HEK293 (cell line): ENCODE measurements at regions not wholly inside any gene's neighbourhood (a gene's known extent, or its start where the extent isn't known, plus 50 kb on each side); places are given as distances from the start of the nearest gene placed in this dataset.

Source experiments
- CTCF ChIA-PET: fragments of 350-600 bp; formaldehyde crosslinking; extraction: SDS; loops from one replicate; lab custom pipeline; 2021; ENCODE audit warnings: antibody characterized with exemption; lab: Yijun Ruan, JAX
- POLR2A ChIA-PET: fragments of 300-600 bp; formaldehyde crosslinking; extraction: SDS; loops from one replicate; lab custom pipeline; 2020; ENCODE audit warnings: antibody characterized with exemption, inconsistent platforms; lab: Yijun Ruan, JAX
- H3K27ac ChIP-seq: fragments of 200-500 bp; sonication (Bioruptor generic); 2 replicates; pipeline ENCODE4 v1.5.1; 2014; ENCODE audit warnings: low read depth, low read length, control low read depth, inconsistent platforms; ENCODE audit errors: extremely low read depth
- H3K36me3 ChIP-seq, 2 experiments: fragments of 200-500 bp in 1 of 2; sonication (Bioruptor generic) in 1 of 2; 1 replicate in 1 of 2; 2 replicates in 1 of 2; pipeline ENCODE4 v1.5.1; 2014 to 2017; ENCODE audit warnings: inconsistent platforms in 2 of 2, low read length in 2 of 2; ENCODE audit not compliant: control insufficient read depth in 2 of 2, insufficient read depth in 1 of 2
- H3K4me1 ChIP-seq: fragments of 200-500 bp; sonication (Bioruptor generic); 2 replicates; pipeline ENCODE4 v1.5.1; 2014; ENCODE audit warnings: mild to moderate bottlenecking, low read length, inconsistent platforms; ENCODE audit not compliant: control insufficient read depth, insufficient read depth
- H3K4me3 ChIP-seq: 2 replicates; pipeline ENCODE4 v1.5.1; 2011; ENCODE audit warnings: low read depth, mild to moderate bottlenecking, control low read depth, low read length, moderate library complexity
- H3K9me3 ChIP-seq: fragments of 200-500 bp; sonication (Bioruptor generic); 2 replicates; pipeline ENCODE4 v1.5.1; 2014; ENCODE audit warnings: low read depth, low read length, inconsistent platforms; ENCODE audit not compliant: control insufficient read depth, insufficient read depth
- BCL11A ChIP-seq: fragments of 450-650 bp; formaldehyde crosslinking; IDR thresholded peaks from 2 replicates; pipeline ENCODE4 v1.5.1; 2016; ENCODE audit warnings: low read depth, missing biosample characterization, missing genetic modification characterization
- KLF1 ChIP-seq: fragments of 450-650 bp; formaldehyde crosslinking; IDR thresholded peaks from 2 replicates; pipeline ENCODE4 v1.5.1; 2016; ENCODE audit warnings: missing biosample characterization, missing genetic modification characterization
- YY2 ChIP-seq: fragments of 450-650 bp; formaldehyde crosslinking; IDR thresholded peaks from 2 replicates; pipeline ENCODE4 v1.5.1; 2016; ENCODE audit warnings: missing biosample characterization, missing genetic modification characterization
- ZBTB7A ChIP-seq: fragments of 450-650 bp; formaldehyde crosslinking; IDR thresholded peaks from 2 replicates; pipeline ENCODE4 v1.5.1; 2016; ENCODE audit warnings: low read depth, missing biosample characterization, missing genetic modification characterization
- ZNF112 ChIP-seq: fragments of 450-650 bp; formaldehyde crosslinking; IDR thresholded peaks from 2 replicates; pipeline ENCODE4 v1.5.0; 2017; ENCODE audit warnings: missing biosample characterization, missing genetic modification characterization
- ZNF274 ChIP-seq, 2 experiments: fragments of 200-500 bp in 1 of 2; fragments of 450-650 bp in 1 of 2; sonication (Bioruptor generic) in 1 of 2; formaldehyde crosslinking in 1 of 2; IDR thresholded peaks; 2 replicates each; pipeline versions ENCODE4 v1.5.1 to v1.6.1; 2014 to 2016; ENCODE audit warnings: borderline replicate concordance in 1 of 2, inconsistent platforms in 1 of 2, low read length in 1 of 2, missing biosample characterization in 1 of 2, missing genetic modification characterization in 1 of 2
- ZNF341 ChIP-seq: fragments of 450-650 bp; formaldehyde crosslinking; IDR thresholded peaks from 2 replicates; pipeline ENCODE4; 2016; ENCODE audit warnings: low read depth, missing biosample characterization, missing genetic modification characterization
- ZNF354C ChIP-seq: fragments of 450-650 bp; formaldehyde crosslinking; IDR thresholded peaks from 2 replicates; pipeline ENCODE4 v1.5.1; 2016; ENCODE audit warnings: missing biosample characterization, missing genetic modification characterization, low read depth, borderline replicate concordance
- ZNF404 ChIP-seq: fragments of 450-650 bp; formaldehyde crosslinking; IDR thresholded peaks from 2 replicates; pipeline ENCODE4 v1.5.1; 2017; ENCODE audit warnings: missing biosample characterization, missing genetic modification characterization
- ZNF449 ChIP-seq: fragments of 450-650 bp; formaldehyde crosslinking; IDR thresholded peaks from 2 replicates; pipeline ENCODE4 v1.5.1; 2017; ENCODE audit warnings: missing biosample characterization, mild to moderate bottlenecking, missing genetic modification characterization, moderate library complexity
- ZNF473 ChIP-seq: fragments of 450-650 bp; formaldehyde crosslinking; IDR thresholded peaks from 2 replicates; pipeline ENCODE4 v1.5.1; 2017; ENCODE audit warnings: missing biosample characterization, missing genetic modification characterization
- ZNF610 ChIP-seq: fragments of 450-650 bp; formaldehyde crosslinking; IDR thresholded peaks from 2 replicates; pipeline ENCODE4 v1.5.1; 2016; ENCODE audit warnings: missing biosample characterization, missing genetic modification characterization, borderline replicate concordance
- ZNF747 ChIP-seq: fragments of 450-650 bp; formaldehyde crosslinking; IDR thresholded peaks from 2 replicates; pipeline ENCODE4 v1.5.1; 2016; ENCODE audit warnings: missing biosample characterization, missing genetic modification characterization
- ZNF830 ChIP-seq: fragments of 450-650 bp; IDR thresholded peaks from 2 replicates; pipeline ENCODE4 v1.5.0; 2018; ENCODE audit warnings: missing biosample characterization, missing genetic modification characterization, low read depth, mild to moderate bottlenecking, moderate library complexity
- ZNF843 ChIP-seq: fragments of 450-650 bp; formaldehyde crosslinking; IDR thresholded peaks from 2 replicates; pipeline ENCODE4 v1.5.1; 2016; ENCODE audit warnings: missing biosample characterization, missing genetic modification characterization
- TF ChIP-seq, protein P1 (sequence below): fragments of 450-650 bp; formaldehyde crosslinking; optimal IDR thresholded peaks from 2 replicates; pipeline ENCODE3; 2016; ENCODE audit warnings: missing biosample characterization, mild to moderate bottlenecking, missing genetic modification characterization
- TF ChIP-seq, protein P2 (sequence below): fragments of 450-650 bp; formaldehyde crosslinking; IDR thresholded peaks from 2 replicates; pipeline ENCODE4 v1.5.1; 2016; ENCODE audit warnings: missing biosample characterization, missing genetic modification characterization
- TF ChIP-seq, protein P3 (sequence below): fragments of 450-650 bp; formaldehyde crosslinking; IDR thresholded peaks from 2 replicates; pipeline ENCODE4 v1.5.1; 2017; ENCODE audit warnings: missing biosample characterization, missing genetic modification characterization

- no peak for TF ChIP-seq ZNF610 (tag by site-specific recombination)
- TF ChIP-seq, protein P1, sequence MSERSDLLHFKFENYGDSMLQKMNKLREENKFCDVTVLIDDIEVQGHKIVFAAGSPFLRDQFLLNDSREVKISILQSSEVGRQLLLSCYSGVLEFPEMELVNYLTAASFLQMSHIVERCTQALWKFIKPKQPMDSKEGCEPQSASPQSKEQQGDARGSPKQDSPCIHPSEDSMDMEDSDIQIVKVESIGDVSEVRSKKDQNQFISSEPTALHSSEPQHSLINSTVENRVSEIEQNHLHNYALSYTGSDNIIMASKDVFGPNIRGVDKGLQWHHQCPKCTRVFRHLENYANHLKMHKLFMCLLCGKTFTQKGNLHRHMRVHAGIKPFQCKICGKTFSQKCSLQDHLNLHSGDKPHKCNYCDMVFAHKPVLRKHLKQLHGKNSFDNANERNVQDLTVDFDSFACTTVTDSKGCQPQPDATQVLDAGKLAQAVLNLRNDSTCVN (tag by site-specific recombination), result no peak
- no peak for TF ChIP-seq ZNF473
- no peak for TF ChIP-seq ZNF274 (IDR thresholded peaks at IDR 0.05; ENCODE audit: low read length)
- no peak for TF ChIP-seq ZNF274 (tag by site-specific recombination; IDR thresholded peaks at IDR 0.05; ENCODE audit: borderline replicate concordance)
Observed at GRCh38 chr6:169971081-169971861, 219.8 kb downstream of the ERMARD start (continued).

- POLR2A ChIA-PET, result no interaction called here
- H3K4me1 ChIP-seq, result no peaks in the 10 kb centered on the region
- no peak overlapping the region for H3K27ac ChIP-seq
- H3K9me3 ChIP-seq, result no peaks in the 10 kb centered on the region
- no peak overlapping the region for H3K4me3 ChIP-seq
- H3K36me3 ChIP-seq, result no peaks in the 10 kb centered on the region
- CTCF ChIA-PET, result no interaction called here
- TF ChIP-seq YY2 (tag by site-specific recombination), result no peak
- no peak for TF ChIP-seq ZNF830 (tag by site-specific recombination)
- no peak for TF ChIP-seq ZNF341 (tag by site-specific recombination)
- no peak for TF ChIP-seq ZNF747
Observed at GRCh38 chr6:169970306-169970988, 219.0 kb downstream of the ERMARD start.

DNA sequence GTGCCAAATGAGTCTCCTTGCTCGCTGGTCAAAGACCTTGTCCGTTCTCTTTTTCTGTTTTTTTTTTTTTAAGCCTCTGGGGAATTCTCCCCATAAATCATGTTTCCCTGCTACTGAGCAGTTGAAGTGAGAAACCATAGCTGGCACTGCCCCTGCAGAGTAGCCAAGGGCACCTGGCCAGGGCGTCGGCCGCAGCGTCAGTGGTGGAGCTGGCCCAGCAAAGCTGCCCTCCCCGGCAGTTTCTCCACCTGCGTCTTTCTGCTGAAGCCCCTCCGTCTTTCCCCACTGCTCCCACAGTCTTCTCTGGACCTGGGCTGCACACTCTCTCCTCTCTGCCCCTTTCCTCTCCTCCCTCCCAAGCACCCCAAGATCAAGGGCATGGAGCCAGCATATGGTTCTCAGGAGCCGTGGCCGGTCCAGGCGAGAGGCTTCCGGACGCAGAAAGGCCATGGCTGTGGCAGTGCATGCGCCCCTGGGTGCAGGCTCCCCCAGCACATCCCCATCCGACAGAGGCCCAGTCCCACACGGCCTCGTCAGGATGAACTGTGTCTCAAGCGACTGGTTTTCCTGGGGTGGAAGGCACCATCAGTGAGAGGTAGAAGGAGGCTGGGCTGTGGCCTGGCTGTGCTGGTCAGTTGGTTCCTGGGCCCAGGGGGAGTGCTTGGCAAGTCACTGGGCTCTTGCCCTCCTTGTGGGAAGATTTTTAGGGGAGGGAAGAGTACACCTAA lies 218.1 kb downstream of the ERMARD start:
- H3K36me3 ChIP-seq, result no peaks in the 10 kb centered on the region
- POLR2A ChIA-PET, result no interaction called here
- no peaks in the 10 kb centered on the region for H3K9me3 ChIP-seq
- H3K4me1 ChIP-seq, result no peaks in the 10 kb centered on the region
- no peak for TF ChIP-seq ZNF112 (tag by site-specific recombination)
- H3K27ac ChIP-seq, result no peak overlapping the region
- CTCF ChIA-PET, result interaction anchor here (0.6 kb wide), 1 partner anchor 125 kb away, joined by 4 read pairs; no protein-coding TSS in a partner anchor
- H3K4me3 ChIP-seq, result no peak overlapping the region

DNA sequence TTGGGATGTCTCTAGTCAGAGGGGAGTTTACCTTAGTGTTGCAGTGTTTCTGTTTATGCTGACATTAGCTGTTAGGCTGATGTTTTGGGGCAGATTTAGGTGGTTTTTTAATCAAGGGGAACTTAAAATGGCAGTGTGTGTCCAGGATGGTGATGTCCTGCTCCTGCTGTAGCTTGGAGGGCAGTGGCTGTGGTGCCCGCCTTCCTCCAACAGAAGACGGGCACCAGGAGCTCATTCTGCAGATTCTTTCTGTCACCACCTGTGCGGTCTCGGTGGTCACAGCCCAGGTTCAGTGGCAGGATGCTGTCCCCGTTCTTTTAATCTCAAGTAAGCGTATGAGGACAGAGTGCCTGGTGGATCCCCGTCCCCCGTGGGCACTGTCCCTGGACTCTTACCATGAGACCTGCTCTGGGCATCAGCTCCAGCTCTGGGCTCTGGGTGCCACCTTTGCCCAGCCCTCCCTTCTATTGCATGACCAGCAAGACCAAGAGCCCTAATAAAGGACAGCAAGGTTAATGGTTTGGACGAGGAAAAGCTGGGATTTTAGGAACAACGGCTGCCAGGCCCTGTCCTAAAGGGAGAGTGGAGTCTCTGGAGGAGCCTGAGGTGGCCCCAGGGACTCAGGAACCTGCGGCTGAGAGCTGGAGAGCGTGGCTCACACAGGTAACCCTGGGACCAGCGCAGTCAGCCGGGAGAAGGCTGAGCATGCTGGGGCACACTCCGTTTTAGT lies 217.3 kb downstream of the ERMARD start:
- H3K27ac ChIP-seq, result no peak overlapping the region
- TF ChIP-seq YY2 (tag by site-specific recombination), result no peak
- TF ChIP-seq BCL11A (tag by site-specific recombination), result no peak
- TF ChIP-seq, protein P2, sequence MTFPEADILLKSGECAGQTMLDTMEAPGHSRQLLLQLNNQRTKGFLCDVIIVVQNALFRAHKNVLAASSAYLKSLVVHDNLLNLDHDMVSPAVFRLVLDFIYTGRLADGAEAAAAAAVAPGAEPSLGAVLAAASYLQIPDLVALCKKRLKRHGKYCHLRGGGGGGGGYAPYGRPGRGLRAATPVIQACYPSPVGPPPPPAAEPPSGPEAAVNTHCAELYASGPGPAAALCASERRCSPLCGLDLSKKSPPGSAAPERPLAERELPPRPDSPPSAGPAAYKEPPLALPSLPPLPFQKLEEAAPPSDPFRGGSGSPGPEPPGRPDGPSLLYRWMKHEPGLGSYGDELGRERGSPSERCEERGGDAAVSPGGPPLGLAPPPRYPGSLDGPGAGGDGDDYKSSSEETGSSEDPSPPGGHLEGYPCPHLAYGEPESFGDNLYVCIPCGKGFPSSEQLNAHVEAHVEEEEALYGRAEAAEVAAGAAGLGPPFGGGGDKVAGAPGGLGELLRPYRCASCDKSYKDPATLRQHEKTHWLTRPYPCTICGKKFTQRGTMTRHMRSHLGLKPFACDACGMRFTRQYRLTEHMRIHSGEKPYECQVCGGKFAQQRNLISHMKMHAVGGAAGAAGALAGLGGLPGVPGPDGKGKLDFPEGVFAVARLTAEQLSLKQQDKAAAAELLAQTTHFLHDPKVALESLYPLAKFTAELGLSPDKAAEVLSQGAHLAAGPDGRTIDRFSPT (tag by site-specific recombination), result no peak
- TF ChIP-seq, protein P3, sequence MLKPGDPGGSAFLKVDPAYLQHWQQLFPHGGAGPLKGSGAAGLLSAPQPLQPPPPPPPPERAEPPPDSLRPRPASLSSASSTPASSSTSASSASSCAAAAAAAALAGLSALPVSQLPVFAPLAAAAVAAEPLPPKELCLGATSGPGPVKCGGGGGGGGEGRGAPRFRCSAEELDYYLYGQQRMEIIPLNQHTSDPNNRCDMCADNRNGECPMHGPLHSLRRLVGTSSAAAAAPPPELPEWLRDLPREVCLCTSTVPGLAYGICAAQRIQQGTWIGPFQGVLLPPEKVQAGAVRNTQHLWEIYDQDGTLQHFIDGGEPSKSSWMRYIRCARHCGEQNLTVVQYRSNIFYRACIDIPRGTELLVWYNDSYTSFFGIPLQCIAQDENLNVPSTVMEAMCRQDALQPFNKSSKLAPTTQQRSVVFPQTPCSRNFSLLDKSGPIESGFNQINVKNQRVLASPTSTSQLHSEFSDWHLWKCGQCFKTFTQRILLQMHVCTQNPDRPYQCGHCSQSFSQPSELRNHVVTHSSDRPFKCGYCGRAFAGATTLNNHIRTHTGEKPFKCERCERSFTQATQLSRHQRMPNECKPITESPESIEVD, result no peak
- no peak for TF ChIP-seq ZBTB7A (tag by site-specific recombination)
- TF ChIP-seq ZNF449 (tag by site-specific recombination), result no peak
- no peak for TF ChIP-seq ZNF354C
- no peak for TF ChIP-seq ZNF843 (tag by site-specific recombination)
- no peak for TF ChIP-seq ZNF404
- no peak for TF ChIP-seq KLF1 (tag by site-specific recombination)
- POLR2A ChIA-PET, result no interaction called here
- H3K36me3 ChIP-seq, result no peaks in the 10 kb centered on the region
- no peak overlapping the region for H3K4me3 ChIP-seq
- no peaks in the 10 kb centered on the region for H3K9me3 ChIP-seq
- H3K4me1 ChIP-seq, result no peaks in the 10 kb centered on the region
- CTCF ChIA-PET, result no interaction called here
